ENCODE measurements at regions not wholly inside any gene's neighbourhood (a gene's known extent, or its start where the extent isn't known, plus 50 kb on each side); places are given as distances from the start of the nearest gene placed in this dataset.

DNA sequence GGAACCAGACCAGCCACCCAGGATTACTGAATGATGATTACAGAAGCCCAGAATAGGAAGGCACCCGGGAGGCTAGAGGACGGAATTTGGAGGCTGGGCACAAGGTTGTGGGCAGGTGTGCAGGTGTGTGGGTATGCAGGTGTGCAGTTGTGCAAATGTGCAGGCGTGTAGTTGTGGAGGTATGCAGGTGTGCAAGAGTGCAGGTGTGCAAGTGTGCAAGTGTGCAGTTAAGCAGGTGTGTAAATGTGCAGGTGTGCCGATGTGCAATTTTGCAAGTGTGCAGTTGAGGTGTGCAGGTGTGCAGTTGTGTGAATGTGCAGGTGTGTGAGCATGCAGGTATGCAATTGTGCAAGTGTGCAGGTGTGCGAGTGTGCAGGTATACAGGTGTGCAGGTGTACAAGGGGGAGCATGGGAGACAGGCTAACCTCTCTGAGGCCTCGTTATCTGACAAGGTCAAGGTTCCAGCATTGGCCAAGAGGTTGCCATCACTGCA is 131.8 kb downstream of the KCTD15 start:
- DNase-seq (ENCODE audit: low read depth in 1 of 2, low spot score in 1 of 2): no peak
- Histone ChIP-seq H3K27ac (replicated peaks) (no peak overlapping the region), H3K27me3 (ENCODE audit: insufficient read depth, poor library complexity, severe bottlenecking) (no peaks in the 10 kb centered on the region), H3K4me3 (replicated peaks; ENCODE audit: insufficient read depth, low read length) (no peak overlapping the region)
- no peak for TF ChIP-seq SPI1 (IDR thresholded peaks at IDR 0.05; ENCODE audit: borderline replicate concordance, low read depth)
- TF ChIP-seq, protein P1, sequence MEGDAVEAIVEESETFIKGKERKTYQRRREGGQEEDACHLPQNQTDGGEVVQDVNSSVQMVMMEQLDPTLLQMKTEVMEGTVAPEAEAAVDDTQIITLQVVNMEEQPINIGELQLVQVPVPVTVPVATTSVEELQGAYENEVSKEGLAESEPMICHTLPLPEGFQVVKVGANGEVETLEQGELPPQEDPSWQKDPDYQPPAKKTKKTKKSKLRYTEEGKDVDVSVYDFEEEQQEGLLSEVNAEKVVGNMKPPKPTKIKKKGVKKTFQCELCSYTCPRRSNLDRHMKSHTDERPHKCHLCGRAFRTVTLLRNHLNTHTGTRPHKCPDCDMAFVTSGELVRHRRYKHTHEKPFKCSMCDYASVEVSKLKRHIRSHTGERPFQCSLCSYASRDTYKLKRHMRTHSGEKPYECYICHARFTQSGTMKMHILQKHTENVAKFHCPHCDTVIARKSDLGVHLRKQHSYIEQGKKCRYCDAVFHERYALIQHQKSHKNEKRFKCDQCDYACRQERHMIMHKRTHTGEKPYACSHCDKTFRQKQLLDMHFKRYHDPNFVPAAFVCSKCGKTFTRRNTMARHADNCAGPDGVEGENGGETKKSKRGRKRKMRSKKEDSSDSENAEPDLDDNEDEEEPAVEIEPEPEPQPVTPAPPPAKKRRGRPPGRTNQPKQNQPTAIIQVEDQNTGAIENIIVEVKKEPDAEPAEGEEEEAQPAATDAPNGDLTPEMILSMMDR (IDR thresholded peaks at IDR 0.05; ENCODE audit: insufficient read depth, low read length): no peak

DNA sequence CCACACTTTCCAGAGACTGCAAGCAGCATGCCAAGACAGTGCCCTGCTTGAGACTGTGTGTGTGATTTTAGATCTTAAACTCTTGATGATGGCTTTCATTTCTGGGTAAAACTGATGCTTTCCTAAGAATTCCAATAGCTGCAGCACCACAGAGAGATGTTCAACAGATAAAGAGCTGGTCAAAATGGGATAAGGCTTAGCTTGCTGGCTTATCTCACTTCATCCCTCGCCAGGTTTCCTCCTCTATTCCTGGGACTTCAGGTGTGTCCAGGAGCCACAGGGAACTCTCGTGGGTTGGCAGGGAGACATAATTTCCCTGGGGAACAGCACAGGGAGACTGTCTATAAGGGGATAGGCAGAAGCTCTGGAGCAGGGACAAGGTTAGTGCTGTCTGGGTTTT is 137.3 kb downstream of the KCTD15 start:
- no peak overlapping the region for H3K4me3 ChIP-seq (replicated peaks; ENCODE audit: insufficient read depth, low read length)
- TF ChIP-seq, protein P1 (IDR thresholded peaks at IDR 0.05; ENCODE audit: insufficient read depth, low read length): no peak
- TF ChIP-seq POLR2AphosphoS5 (IDR thresholded peaks at IDR 0.05; ENCODE audit: low read depth) (no peak), GABPA (IDR thresholded peaks at IDR 0.05; ENCODE audit: low read depth) (no peak), SPI1 (IDR thresholded peaks at IDR 0.05; ENCODE audit: borderline replicate concordance, low read depth) (no peak)
- TF ChIP-seq, protein P2, sequence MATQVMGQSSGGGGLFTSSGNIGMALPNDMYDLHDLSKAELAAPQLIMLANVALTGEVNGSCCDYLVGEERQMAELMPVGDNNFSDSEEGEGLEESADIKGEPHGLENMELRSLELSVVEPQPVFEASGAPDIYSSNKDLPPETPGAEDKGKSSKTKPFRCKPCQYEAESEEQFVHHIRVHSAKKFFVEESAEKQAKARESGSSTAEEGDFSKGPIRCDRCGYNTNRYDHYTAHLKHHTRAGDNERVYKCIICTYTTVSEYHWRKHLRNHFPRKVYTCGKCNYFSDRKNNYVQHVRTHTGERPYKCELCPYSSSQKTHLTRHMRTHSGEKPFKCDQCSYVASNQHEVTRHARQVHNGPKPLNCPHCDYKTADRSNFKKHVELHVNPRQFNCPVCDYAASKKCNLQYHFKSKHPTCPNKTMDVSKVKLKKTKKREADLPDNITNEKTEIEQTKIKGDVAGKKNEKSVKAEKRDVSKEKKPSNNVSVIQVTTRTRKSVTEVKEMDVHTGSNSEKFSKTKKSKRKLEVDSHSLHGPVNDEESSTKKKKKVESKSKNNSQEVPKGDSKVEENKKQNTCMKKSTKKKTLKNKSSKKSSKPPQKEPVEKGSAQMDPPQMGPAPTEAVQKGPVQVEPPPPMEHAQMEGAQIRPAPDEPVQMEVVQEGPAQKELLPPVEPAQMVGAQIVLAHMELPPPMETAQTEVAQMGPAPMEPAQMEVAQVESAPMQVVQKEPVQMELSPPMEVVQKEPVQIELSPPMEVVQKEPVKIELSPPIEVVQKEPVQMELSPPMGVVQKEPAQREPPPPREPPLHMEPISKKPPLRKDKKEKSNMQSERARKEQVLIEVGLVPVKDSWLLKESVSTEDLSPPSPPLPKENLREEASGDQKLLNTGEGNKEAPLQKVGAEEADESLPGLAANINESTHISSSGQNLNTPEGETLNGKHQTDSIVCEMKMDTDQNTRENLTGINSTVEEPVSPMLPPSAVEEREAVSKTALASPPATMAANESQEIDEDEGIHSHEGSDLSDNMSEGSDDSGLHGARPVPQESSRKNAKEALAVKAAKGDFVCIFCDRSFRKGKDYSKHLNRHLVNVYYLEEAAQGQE (IDR thresholded peaks at IDR 0.05; ENCODE audit: insufficient replicate concordance, low read depth): no peak
- H3K27ac ChIP-seq (replicated peaks): no peak overlapping the region
- no peak for DNase-seq (ENCODE audit: low read depth in 1 of 2, low spot score in 1 of 2)
- H3K27me3 ChIP-seq (ENCODE audit: insufficient read depth, poor library complexity, severe bottlenecking): no peaks in the 10 kb centered on the region

DNA sequence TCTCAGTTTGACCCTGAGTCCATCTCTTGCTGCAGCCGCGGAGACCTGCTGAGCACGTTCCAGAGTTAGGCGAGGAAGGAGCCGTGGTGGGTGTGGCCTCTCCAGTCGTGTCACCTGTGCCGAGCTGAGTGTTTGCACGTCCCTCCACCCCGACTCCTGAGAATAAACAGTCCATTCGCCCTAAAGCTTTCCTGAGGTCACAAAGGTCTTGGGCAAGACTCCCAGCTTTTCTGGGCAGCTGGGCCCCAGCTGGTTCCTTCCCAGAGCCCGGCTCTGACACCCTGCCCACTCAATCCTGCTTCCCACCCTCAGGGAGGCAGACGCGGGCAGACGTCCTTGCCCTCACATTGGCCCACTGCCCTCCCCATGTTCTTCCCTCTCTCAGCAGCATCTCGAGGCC is 142.2 kb downstream of the KCTD15 start:
- Histone ChIP-seq H3K27me3 (ENCODE audit: insufficient read depth, poor library complexity, severe bottlenecking) (no peaks in the 10 kb centered on the region), H3K4me3 (replicated peaks; ENCODE audit: insufficient read depth, low read length) (no peak overlapping the region), H3K27ac (replicated peaks) (no peak overlapping the region)
- DNase-seq (ENCODE audit: low read depth in 1 of 2, low spot score in 1 of 2): no peak
- TF ChIP-seq SPI1 (IDR thresholded peaks at IDR 0.05; ENCODE audit: borderline replicate concordance, low read depth) (no peak), POLR2AphosphoS5 (IDR thresholded peaks at IDR 0.05; ENCODE audit: low read depth) (no peak), GABPA (IDR thresholded peaks at IDR 0.05; ENCODE audit: low read depth) (no peak)
- TF ChIP-seq, protein P2 (IDR thresholded peaks at IDR 0.05; ENCODE audit: insufficient replicate concordance, low read depth): no peak
- TF ChIP-seq, protein P1 (IDR thresholded peaks at IDR 0.05; ENCODE audit: insufficient read depth, low read length): no peak

DNA sequence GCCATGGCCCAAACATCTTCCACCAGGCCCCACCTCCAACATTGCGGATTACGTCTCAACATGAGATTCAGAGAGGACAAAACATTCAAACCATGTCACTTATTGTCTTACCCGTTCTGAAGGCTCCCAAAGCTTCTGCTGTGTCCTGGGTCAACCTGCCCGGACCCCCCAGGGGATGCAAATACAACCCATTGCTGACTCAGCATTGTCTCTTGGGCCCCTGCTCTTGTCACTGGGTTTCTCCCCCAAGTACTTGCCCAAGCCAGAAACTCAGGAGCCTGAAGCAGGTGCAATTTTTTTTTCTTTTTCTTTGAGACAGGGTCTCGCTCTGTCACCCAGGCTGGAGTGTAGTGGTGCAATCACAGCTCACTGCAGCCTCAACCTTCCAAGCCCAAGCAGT is 144.5 kb downstream of the KCTD15 start:
- no peak for DNase-seq (ENCODE audit: low read depth in 1 of 2, low spot score in 1 of 2)
- no peak overlapping the region for H3K4me3 ChIP-seq (replicated peaks; ENCODE audit: insufficient read depth, low read length)
- TF ChIP-seq POLR2AphosphoS5 (IDR thresholded peaks at IDR 0.05; ENCODE audit: low read depth): no peak
- no peak for TF ChIP-seq SPI1 (IDR thresholded peaks at IDR 0.05; ENCODE audit: borderline replicate concordance, low read depth)
- TF ChIP-seq, protein P1 (IDR thresholded peaks at IDR 0.05; ENCODE audit: insufficient read depth, low read length): no peak
- TF ChIP-seq, protein P2 (IDR thresholded peaks at IDR 0.05; ENCODE audit: insufficient replicate concordance, low read depth): no peak
- TF ChIP-seq GABPA (IDR thresholded peaks at IDR 0.05; ENCODE audit: low read depth): no peak
- H3K27me3 ChIP-seq (ENCODE audit: insufficient read depth, poor library complexity, severe bottlenecking): no peaks in the 10 kb centered on the region
- H3K27ac ChIP-seq (replicated peaks): no peak overlapping the region

Measured in HL-60 (cell line).